Left ventricle myocardium inferior (tissue), 1 donor: ENCODE measurements at regions not wholly inside any gene's neighbourhood (a gene's known extent, or its start where the extent isn't known, plus 50 kb on each side); places are given as distances from the start of the nearest gene placed in this dataset.

Experiments
- DNase-seq: peaks from one replicate; pipeline ENCODE4 v3.0.0-alpha.2; 2020
- H3K27ac ChIP-seq: fragments of 200-600 bp; replicated peaks from 2 replicates; pipeline ENCODE4 v1.8.0; 2021
- H3K27me3 ChIP-seq: fragments of 200-600 bp; 2 replicates; pipeline ENCODE4 v1.8.0; 2021; ENCODE audit warnings: low read depth
- H3K36me3 ChIP-seq: fragments of 200-600 bp; 2 replicates; pipeline ENCODE4 v1.8.0; 2021
- H3K4me1 ChIP-seq: fragments of 200-600 bp; 2 replicates; pipeline ENCODE4 v1.8.0; 2021
- H3K4me3 ChIP-seq: fragments of 200-600 bp; 2 replicates; pipeline ENCODE4 v1.8.0; 2021; ENCODE audit warnings: mild to moderate bottlenecking, moderate library complexity
- H3K9me3 ChIP-seq: fragments of 200-600 bp; replicated peaks from 2 replicates; pipeline ENCODE4 v1.8.0; 2021
- intact Hi-C: fragments of 100-400 bp; cut with micrococcal nuclease; formaldehyde crosslinking; loops from one replicate; pipeline ENCODE4 v1.11.0; 2022
- TF ChIP-seq, protein P1 (sequence below): fragments of 200-600 bp; IDR thresholded peaks from 2 replicates; pipeline ENCODE4 v1.8.0; 2021; ENCODE audit warnings: antibody characterized with exemption, mild to moderate bottlenecking, borderline replicate concordance
- donor health status: DM: no; HTN: yes; CAD: no; lungs with severe emphysema.

GRCh38 chr4:10272511-10272910 is 155.9 kb upstream of the WDR1 start:
- no peak for DNase-seq
- H3K27me3 ChIP-seq: no peaks in the 10 kb centered on the region
- no peaks in the 10 kb centered on the region for H3K4me1 ChIP-seq
- no peak overlapping the region for H3K4me3 ChIP-seq
- no peak overlapping the region for H3K27ac ChIP-seq
- intact Hi-C loops: no loop called here
- TF ChIP-seq, protein P1, sequence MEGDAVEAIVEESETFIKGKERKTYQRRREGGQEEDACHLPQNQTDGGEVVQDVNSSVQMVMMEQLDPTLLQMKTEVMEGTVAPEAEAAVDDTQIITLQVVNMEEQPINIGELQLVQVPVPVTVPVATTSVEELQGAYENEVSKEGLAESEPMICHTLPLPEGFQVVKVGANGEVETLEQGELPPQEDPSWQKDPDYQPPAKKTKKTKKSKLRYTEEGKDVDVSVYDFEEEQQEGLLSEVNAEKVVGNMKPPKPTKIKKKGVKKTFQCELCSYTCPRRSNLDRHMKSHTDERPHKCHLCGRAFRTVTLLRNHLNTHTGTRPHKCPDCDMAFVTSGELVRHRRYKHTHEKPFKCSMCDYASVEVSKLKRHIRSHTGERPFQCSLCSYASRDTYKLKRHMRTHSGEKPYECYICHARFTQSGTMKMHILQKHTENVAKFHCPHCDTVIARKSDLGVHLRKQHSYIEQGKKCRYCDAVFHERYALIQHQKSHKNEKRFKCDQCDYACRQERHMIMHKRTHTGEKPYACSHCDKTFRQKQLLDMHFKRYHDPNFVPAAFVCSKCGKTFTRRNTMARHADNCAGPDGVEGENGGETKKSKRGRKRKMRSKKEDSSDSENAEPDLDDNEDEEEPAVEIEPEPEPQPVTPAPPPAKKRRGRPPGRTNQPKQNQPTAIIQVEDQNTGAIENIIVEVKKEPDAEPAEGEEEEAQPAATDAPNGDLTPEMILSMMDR: no peak
- no peaks in the 10 kb centered on the region for H3K9me3 ChIP-seq
- H3K36me3 ChIP-seq: no peaks in the 10 kb centered on the region

DNA sequence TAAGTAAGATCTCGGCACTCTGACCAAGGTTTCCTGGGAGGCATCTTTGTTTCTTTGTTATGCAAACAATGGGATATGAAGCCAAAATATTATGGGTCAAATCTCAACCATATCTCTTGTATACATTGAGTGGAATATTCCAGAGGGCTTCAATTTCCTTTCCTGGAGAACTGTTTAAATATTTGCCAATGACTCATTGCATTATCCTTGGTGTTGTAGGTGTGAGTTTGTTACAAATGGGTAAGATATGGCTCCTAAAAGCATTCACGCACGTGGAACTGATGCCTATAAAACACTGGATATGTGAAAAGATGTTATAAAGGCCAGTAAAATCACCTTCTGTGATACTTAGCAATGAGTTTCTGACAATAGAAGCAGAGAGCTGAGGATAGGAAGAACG is 150.5 kb upstream of the WDR1 start:
- no peak for DNase-seq
- no peaks in the 10 kb centered on the region for H3K36me3 ChIP-seq
- H3K9me3 ChIP-seq: no peaks in the 10 kb centered on the region
- H3K27me3 ChIP-seq: no peaks in the 10 kb centered on the region
- no peak overlapping the region for H3K27ac ChIP-seq
- intact Hi-C loops: no loop called here
- TF ChIP-seq, protein P1: no peak
- H3K4me1 ChIP-seq: no peaks in the 10 kb centered on the region
- no peak overlapping the region for H3K4me3 ChIP-seq

DNA sequence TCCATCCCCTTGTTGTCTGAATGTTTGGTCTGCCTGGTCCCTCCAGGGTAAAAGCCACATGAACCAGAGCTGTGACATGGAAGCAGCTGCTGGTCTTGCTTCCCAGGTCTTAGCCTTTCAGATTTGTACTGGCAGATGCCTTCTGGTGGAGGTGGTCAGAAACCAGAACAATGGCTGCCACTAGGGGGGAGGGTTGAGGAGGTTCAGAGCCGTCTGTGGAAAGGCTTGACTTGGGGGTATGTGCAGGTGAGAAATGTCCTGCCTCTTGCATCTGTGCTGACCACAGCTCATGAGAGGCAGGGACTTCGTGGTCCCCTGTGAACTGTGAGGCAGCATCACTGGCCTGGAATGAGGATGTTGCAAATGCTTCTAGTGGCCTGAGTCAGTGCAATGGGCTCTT is 144.2 kb upstream of the WDR1 start:
- no peak for DNase-seq
- Histone ChIP-seq H3K27ac (no peak overlapping the region), H3K4me1 (no peaks in the 10 kb centered on the region), H3K27me3 (peaks cover 7% of the 10 kb centered on the region), H3K4me3 (no peak overlapping the region), H3K9me3 (no peaks in the 10 kb centered on the region), H3K36me3 (no peaks in the 10 kb centered on the region)
- intact Hi-C loops: no loop called here
- TF ChIP-seq, protein P1: no peak

GRCh38 chr4:10259976-10260375 is 143.4 kb upstream of the WDR1 start:
- TF ChIP-seq, protein P1: no peak
- H3K9me3 ChIP-seq: no peaks in the 10 kb centered on the region
- intact Hi-C loops: no loop called here

GRCh38 chr4:10256203-10256602 is 139.6 kb upstream of the WDR1 start:
- no peaks in the 10 kb centered on the region for H3K36me3 ChIP-seq
- H3K4me3 ChIP-seq: no peak overlapping the region
- no peaks in the 10 kb centered on the region for H3K4me1 ChIP-seq
- H3K27ac ChIP-seq: no peak overlapping the region
- intact Hi-C loops: no loop called here
- no peaks in the 10 kb centered on the region for H3K9me3 ChIP-seq
- TF ChIP-seq, protein P1: no peak
- peaks cover 7% of the 10 kb centered on the region for H3K27me3 ChIP-seq
- DNase-seq: no peak

More at GRCh38 chr4:10259976-10260375, 143.4 kb upstream of the WDR1 start:
- H3K4me3 ChIP-seq: no peak overlapping the region
- no peak overlapping the region for H3K27ac ChIP-seq
- DNase-seq: no peak
- no peaks in the 10 kb centered on the region for H3K36me3 ChIP-seq
- peaks cover 7% of the 10 kb centered on the region for H3K27me3 ChIP-seq
- H3K4me1 ChIP-seq: no peaks in the 10 kb centered on the region

- intact Hi-C loops: no loop called here
These were observed 137.2 kb upstream of the WDR1 start for GRCh38 chr4:10253765-10254164.

More at GRCh38 chr4:10253765-10254164, 137.2 kb upstream of the WDR1 start:
- H3K27ac ChIP-seq: no peak overlapping the region
- H3K4me3 ChIP-seq: no peak overlapping the region
- no peak for DNase-seq
- no peaks in the 10 kb centered on the region for H3K4me1 ChIP-seq
- H3K9me3 ChIP-seq: no peaks in the 10 kb centered on the region
- peaks cover 14% of the 10 kb centered on the region for H3K27me3 ChIP-seq
- TF ChIP-seq, protein P1: no peak
- H3K36me3 ChIP-seq: no peaks in the 10 kb centered on the region
